Smooth muscle cell (in vitro differentiated cells): ENCODE measurements at regions not wholly inside any gene's neighbourhood (a gene's known extent, or its start where the extent isn't known, plus 50 kb on each side); places are given as distances from the start of the nearest gene placed in this dataset.

ENCODE experiments used
- DNase-seq: peaks from one replicate; lab custom pipeline; 2025; ENCODE audit not compliant: unreplicated experiment; lab: John Stamatoyannopoulos, UW
- H2AFZ ChIP-seq: fragments of 200-600 bp; sonication (generic); 2 replicates; pipeline ENCODE4 v1.6.0; 2016; ENCODE audit warnings: antibody characterized with exemption, low read depth, mild to moderate bottlenecking
- H3F3A ChIP-seq: fragments of 200-600 bp; sonication (generic); 2 replicates; pipeline ENCODE4 v1.6.0; 2017; ENCODE audit warnings: antibody characterized with exemption, low read depth
- H3K27ac ChIP-seq: fragments of 200-600 bp; sonication (generic); 2 replicates; pipeline ENCODE4 v1.5.1; 2016; ENCODE audit warnings: low read depth, mild to moderate bottlenecking
- H3K27me3 ChIP-seq: fragments of 200-600 bp; sonication (generic); 2 replicates; pipeline ENCODE4 v1.6.1; 2016; ENCODE audit warnings: low read depth, mild to moderate bottlenecking
- H3K36me3 ChIP-seq: fragments of 200-600 bp; sonication (generic); 2 replicates; pipeline ENCODE4 v1.5.1; 2016; ENCODE audit warnings: low read depth
- H3K4me1 ChIP-seq: fragments of 200-600 bp; sonication (generic); 2 replicates; pipeline ENCODE4 v1.5.1; 2016; ENCODE audit warnings: low read depth
- H3K4me2 ChIP-seq: fragments of 200-600 bp; sonication (generic); 2 replicates; pipeline ENCODE4 v1.6.0; 2016; ENCODE audit warnings: mild to moderate bottlenecking
- H3K4me3 ChIP-seq: fragments of 200-600 bp; sonication (generic); 2 replicates; pipeline ENCODE4 v1.5.1; 2016; ENCODE audit warnings: mild to moderate bottlenecking
- H3K79me2 ChIP-seq: fragments of 200-600 bp; sonication (generic); 2 replicates; pipeline ENCODE4 v1.6.0; 2016; ENCODE audit warnings: low read depth, mild to moderate bottlenecking
- H3K9ac ChIP-seq: fragments of 200-600 bp; sonication (generic); 2 replicates; pipeline ENCODE4 v1.6.0; 2016; ENCODE audit warnings: low read depth
- H3K9me3 ChIP-seq: fragments of 200-600 bp; sonication (generic); replicated peaks from 2 replicates; pipeline ENCODE4 v1.5.1; 2016; ENCODE audit warnings: low read depth
- H4K20me1 ChIP-seq: fragments of 200-600 bp; sonication (generic); 2 replicates; pipeline ENCODE4 v1.6.0; 2016; ENCODE audit warnings: low read depth
- WGBS: methylation state at CpG from one replicate; pipeline ENCODE4 v1.1.7; 2016; ENCODE audit warnings: low lambda C conversion rate; 5-methylcytosine and 5-hydroxymethylcytosine counted together
- TF ChIP-seq, protein P1 (sequence below): fragments of 200-600 bp; sonication (generic); IDR thresholded peaks from 2 replicates; pipeline ENCODE4 v1.5.1; 2017; ENCODE audit warnings: borderline replicate concordance, mild to moderate bottlenecking, antibody characterized with exemption; ENCODE audit not compliant: insufficient read depth, poor library complexity, severe bottlenecking

DNA sequence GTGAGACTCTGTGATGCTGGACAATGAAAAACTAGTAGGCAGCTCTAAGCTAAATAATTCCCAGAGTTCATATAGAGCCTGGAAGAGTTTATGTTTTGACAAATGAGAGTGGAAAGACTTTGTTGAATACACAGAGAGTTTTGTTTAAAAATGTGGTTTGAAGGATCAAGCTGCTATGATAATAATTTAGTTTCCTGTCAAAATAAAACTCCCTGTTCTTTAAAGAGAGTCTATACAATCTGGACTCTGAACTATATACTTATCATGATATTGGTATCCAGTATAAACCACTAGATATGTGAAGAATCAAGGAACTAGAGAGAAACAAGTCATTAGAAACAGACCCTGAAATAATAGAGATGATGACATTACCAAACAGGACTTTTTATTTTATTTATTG lies 158.6 kb downstream of the C4orf33 start:
- no peaks in the 10 kb centered on the region for H3K79me2 ChIP-seq

DNA sequence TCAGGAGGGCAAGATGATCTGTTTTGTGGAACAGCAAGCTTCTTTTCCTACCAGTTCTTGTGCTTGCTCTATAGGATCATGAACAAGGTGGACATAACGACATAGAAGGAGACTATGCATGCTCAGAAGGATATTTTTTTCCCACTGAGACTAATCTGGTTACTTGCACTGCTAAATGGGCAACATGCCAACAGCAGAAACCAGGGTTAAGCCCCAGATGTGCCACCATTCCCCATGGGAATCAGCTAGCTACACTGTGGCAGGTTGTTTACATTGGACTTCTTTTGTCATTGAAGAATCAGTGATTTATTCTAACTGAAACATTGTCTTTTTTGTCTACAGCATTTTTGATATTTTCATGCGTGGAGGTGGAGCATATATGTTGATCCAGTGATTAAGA lies 165.6 kb downstream of the C4orf33 start:
- 94% methylated on average over 2 of the region's 2 CpGs for WGBS
- Histone ChIP-seq H3F3A (no peaks in the 10 kb centered on the region), H3K4me3 (no peak overlapping the region), H2AFZ (no peak overlapping the region), H3K79me2 (no peaks in the 10 kb centered on the region), H3K9ac (no peak overlapping the region), H4K20me1 (no peaks in the 10 kb centered on the region), H3K9me3 (no peaks in the 10 kb centered on the region), H3K27ac (no peak overlapping the region), H3K4me1 (no peaks in the 10 kb centered on the region), H3K4me2 (no peak overlapping the region), H3K27me3 (peaks cover 41% of the 10 kb centered on the region), H3K36me3 (no peaks in the 10 kb centered on the region)
- TF ChIP-seq, protein P1, sequence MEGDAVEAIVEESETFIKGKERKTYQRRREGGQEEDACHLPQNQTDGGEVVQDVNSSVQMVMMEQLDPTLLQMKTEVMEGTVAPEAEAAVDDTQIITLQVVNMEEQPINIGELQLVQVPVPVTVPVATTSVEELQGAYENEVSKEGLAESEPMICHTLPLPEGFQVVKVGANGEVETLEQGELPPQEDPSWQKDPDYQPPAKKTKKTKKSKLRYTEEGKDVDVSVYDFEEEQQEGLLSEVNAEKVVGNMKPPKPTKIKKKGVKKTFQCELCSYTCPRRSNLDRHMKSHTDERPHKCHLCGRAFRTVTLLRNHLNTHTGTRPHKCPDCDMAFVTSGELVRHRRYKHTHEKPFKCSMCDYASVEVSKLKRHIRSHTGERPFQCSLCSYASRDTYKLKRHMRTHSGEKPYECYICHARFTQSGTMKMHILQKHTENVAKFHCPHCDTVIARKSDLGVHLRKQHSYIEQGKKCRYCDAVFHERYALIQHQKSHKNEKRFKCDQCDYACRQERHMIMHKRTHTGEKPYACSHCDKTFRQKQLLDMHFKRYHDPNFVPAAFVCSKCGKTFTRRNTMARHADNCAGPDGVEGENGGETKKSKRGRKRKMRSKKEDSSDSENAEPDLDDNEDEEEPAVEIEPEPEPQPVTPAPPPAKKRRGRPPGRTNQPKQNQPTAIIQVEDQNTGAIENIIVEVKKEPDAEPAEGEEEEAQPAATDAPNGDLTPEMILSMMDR, result no peak
- no peak for DNase-seq

More for the DNA sequence above, 158.6 kb downstream of the C4orf33 start:
- Histone ChIP-seq H3K27me3 (peaks cover 20% of the 10 kb centered on the region), H3K9ac (no peak overlapping the region), H3F3A (no peaks in the 10 kb centered on the region), H3K4me2 (no peak overlapping the region), H3K4me3 (no peak overlapping the region), H4K20me1 (no peaks in the 10 kb centered on the region), H3K4me1 (no peaks in the 10 kb centered on the region), H2AFZ (no peak overlapping the region), H3K27ac (no peak overlapping the region), H3K36me3 (no peaks in the 10 kb centered on the region), H3K9me3 (peaks cover 3% of the 10 kb centered on the region)
- DNase-seq, result no peak
- TF ChIP-seq, protein P1, result no peak

DNA sequence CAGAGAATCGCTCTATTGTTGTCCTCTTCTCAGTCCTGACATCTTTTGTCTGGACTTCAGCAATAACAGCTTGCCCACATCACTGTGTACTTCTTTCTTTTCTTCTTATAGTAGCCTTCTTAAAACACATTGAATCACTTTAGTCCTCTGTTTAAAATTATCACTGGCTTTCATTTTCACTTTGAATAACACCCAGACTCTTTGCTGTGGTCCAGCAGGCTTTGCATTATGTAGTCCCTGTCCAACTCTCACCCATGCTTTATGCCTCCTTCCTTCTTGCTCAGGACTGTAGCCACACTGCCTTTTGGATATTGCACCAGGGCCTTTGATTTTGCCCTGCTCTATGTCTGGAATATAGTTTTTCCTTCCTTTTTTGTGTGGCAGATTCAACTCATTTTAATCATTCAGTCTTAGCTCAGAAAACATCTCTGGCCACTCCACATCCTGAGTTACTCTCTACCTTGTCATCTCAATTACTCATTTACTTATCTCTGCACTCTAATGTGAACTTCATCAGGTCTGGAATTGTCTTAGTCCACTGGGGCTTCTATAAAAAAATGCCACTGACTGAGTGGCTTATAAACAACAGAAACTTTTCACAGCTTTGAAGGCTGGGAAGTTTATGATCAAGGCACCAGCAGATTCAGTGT lies 168.2 kb downstream of the C4orf33 start:
- Histone ChIP-seq H3K9me3 (no peaks in the 10 kb centered on the region), H3K9ac (no peak overlapping the region), H3K79me2 (no peaks in the 10 kb centered on the region), H4K20me1 (no peaks in the 10 kb centered on the region), H3K4me2 (no peak overlapping the region), H3K36me3 (no peaks in the 10 kb centered on the region), H3K4me1 (no peaks in the 10 kb centered on the region), H3F3A (no peaks in the 10 kb centered on the region), H2AFZ (no peak overlapping the region), H3K27ac (no peak overlapping the region), H3K27me3 (peaks cover 39% of the 10 kb centered on the region), H3K4me3 (no peak overlapping the region)
- no peak for DNase-seq
- 94% methylated on average over 1 of the region's 1 CpG for WGBS
- TF ChIP-seq, protein P1, result no peak

- TF ChIP-seq, protein P1, result no peak
- Histone ChIP-seq H3K4me3 (no peak overlapping the region), H3K36me3 (no peaks in the 10 kb centered on the region), H3K27ac (no peak overlapping the region), H3K4me2 (no peak overlapping the region), H3K4me1 (no peaks in the 10 kb centered on the region), H3K27me3 (peaks cover 39% of the 10 kb centered on the region), H3K9ac (no peak overlapping the region), H3F3A (no peaks in the 10 kb centered on the region), H3K79me2 (no peaks in the 10 kb centered on the region), H4K20me1 (no peaks in the 10 kb centered on the region), H3K9me3 (no peaks in the 10 kb centered on the region), H2AFZ (no peak overlapping the region)
- DNase-seq, result no peak
- WGBS, result 95% methylated on average over 1 of the region's 1 CpG
Measured at GRCh38 chr4:129278868-129279267, 182.9 kb downstream of the C4orf33 start.
